ENCODE measurements at regions not wholly inside any gene's neighbourhood (a gene's known extent, or its start where the extent isn't known, plus 50 kb on each side); places are given as distances from the start of the nearest gene placed in this dataset.

DNA sequence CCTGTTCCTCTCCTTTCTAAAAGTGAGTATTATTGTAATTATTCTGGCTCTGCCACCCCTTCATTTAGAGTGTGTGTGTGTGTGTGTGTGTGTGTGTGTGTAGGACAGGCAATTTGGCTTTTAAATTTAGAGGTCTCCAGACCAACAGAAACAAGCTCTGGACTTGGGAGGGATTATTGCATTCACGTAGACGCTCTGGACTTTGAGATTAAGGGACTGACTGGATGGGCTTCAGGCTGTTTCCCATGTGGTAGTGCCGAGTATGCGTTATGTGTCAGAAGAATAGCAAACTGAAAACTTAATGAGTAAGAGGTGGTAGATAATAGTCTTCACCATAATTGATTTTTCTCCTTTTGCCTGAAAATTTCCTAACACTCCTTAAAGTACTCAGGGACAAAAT, 281.9 kb downstream of the USP25 start:
- TF ChIP-seq ZFX (IDR thresholded peaks at IDR 0.05) (no peak), CTCF (conservative IDR thresholded peaks at IDR 0.05) (no peak)
- no peak overlapping the region for H3K27ac ChIP-seq

GRCh38 chr21:16013570-16013969, 283.8 kb downstream of the USP25 start:
- TF ChIP-seq CTCF (conservative IDR thresholded peaks at IDR 0.05) (no peak), ZFX (IDR thresholded peaks at IDR 0.05) (no peak)
- no peak overlapping the region for H3K27ac ChIP-seq

- TF ChIP-seq ZFX (IDR thresholded peaks at IDR 0.05) (no peak), CTCF (conservative IDR thresholded peaks at IDR 0.05) (no peak)
- H3K27ac ChIP-seq: no peak overlapping the region
Measured at GRCh38 chr21:16020878-16021277, 291.1 kb downstream of the USP25 start.

DNA sequence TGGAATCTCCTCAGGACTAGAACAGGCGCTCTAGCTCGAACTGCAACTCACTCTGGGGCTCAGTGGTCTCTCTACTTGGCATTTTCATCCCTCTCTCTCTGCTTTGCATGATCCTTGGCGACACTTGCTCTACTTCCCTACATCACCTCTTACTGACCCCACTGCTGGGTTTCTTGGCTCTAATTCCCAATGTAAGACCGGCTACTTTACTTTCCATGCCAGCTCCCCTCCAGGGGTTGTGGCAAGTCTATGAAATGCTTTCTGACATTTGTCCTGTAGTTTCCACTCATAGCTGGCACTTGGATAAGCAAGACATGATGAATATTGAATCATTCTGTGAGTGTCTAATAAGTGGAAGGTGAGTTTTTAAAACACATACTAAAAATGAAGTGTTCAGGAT, 292.3 kb downstream of the USP25 start:
- H3K27ac ChIP-seq: peak overlapping the region; percentile 90; the same call in 1 of the 2 replicates
- no peak for TF ChIP-seq ZFX (IDR thresholded peaks at IDR 0.05)
- no peak for TF ChIP-seq CTCF (conservative IDR thresholded peaks at IDR 0.05)

DNA sequence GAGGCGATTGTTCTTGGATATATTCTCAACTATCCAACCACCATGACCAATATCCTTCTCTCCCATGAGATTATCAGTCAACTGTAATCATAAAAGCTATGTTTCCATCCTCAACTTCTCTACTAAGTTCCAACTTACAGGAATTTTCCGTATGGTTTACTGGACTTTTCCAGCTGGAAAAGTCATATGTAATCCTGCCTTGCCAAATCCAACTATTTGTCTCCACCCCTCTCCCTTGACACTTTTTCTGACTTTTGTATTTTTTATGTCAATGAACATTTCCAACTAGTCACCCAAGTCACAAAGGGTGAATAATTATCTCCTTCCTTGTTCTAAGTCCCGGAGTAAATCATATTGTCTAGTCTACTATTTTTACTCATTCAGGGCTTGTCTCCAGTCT, 293.1 kb downstream of the USP25 start:
- H3K27ac ChIP-seq: no peak overlapping the region
- no peak for TF ChIP-seq ZFX (IDR thresholded peaks at IDR 0.05)
- no peak for TF ChIP-seq CTCF (conservative IDR thresholded peaks at IDR 0.05)

GRCh38 chr21:16028142-16028541, 298.4 kb downstream of the USP25 start:
- peak overlapping the region; percentile 31; the same call in 1 of the 2 replicates for H3K27ac ChIP-seq
- TF ChIP-seq ZFX (IDR thresholded peaks at IDR 0.05) (no peak), CTCF (conservative IDR thresholded peaks at IDR 0.05) (no peak)

- H3K27ac ChIP-seq: no peak overlapping the region
- no peak for TF ChIP-seq CTCF (conservative IDR thresholded peaks at IDR 0.05)
- no peak for TF ChIP-seq ZFX (IDR thresholded peaks at IDR 0.05)
Measured at GRCh38 chr21:16028941-16029464, 299.2 kb downstream of the USP25 start.

Measured in C4-2B (cell line).